Fibroblast of lung (primary cell): ENCODE measurements at regions not wholly inside any gene's neighbourhood (a gene's known extent, or its start where the extent isn't known, plus 50 kb on each side); places are given as distances from the start of the nearest gene placed in this dataset.

ENCODE experiments used
- DNase-seq, 2 donors: peaks; one replicate each; pipeline versions ENCODE4 v3.0.0 to v3.0.0-alpha.2; 2010; ENCODE audit warnings: low read depth in 2 of 2
- H2AFZ ChIP-seq: 2 replicates; pipeline ENCODE4 v1.5.1; 2012; ENCODE audit warnings: low read length, control low read depth, inconsistent platforms
- H3K27ac ChIP-seq: 2 replicates; pipeline ENCODE4 v1.5.1; 2011; ENCODE audit warnings: low read length, control low read depth; ENCODE audit not compliant: insufficient read depth
- H3K27me3 ChIP-seq: 2 replicates; pipeline ENCODE4 v1.5.1; 2011; ENCODE audit warnings: mild to moderate bottlenecking, low read length; ENCODE audit not compliant: control insufficient read depth, insufficient read depth
- H3K36me3 ChIP-seq: 2 replicates; pipeline ENCODE4 v1.5.1; 2011; ENCODE audit warnings: low read length; ENCODE audit not compliant: control insufficient read depth, insufficient read depth
- H3K4me1 ChIP-seq: 2 replicates; pipeline ENCODE4 v1.5.1; 2011; ENCODE audit warnings: low read length; ENCODE audit not compliant: control insufficient read depth, insufficient read depth; ENCODE audit errors: extremely low read depth
- H3K4me2 ChIP-seq: 2 replicates; pipeline ENCODE4 v1.5.1; 2011; ENCODE audit warnings: low read length, control low read depth; ENCODE audit not compliant: insufficient read depth; ENCODE audit errors: extremely low read depth
- H3K4me3 ChIP-seq, 4 experiments: fragments of 200-600 bp in 1 of 4; sonication (generic) in 1 of 4; replicated peaks in 1 of 4; 2 replicates each; pipeline ENCODE4 v1.5.1; 2011 to 2016; ENCODE audit warnings: low read length in 4 of 4, low read depth in 3 of 4, mild to moderate bottlenecking in 3 of 4, control low read depth in 2 of 4, inconsistent platforms in 1 of 4, mixed read lengths in 1 of 4; ENCODE audit not compliant: insufficient read depth in 1 of 4; ENCODE audit errors: control extremely low read depth in 1 of 4
- H3K79me2 ChIP-seq: 2 replicates; pipeline ENCODE4 v1.5.1; 2012; ENCODE audit warnings: mild to moderate bottlenecking, low read length, inconsistent platforms; ENCODE audit not compliant: control insufficient read depth, insufficient read depth
- H3K9ac ChIP-seq: 2 replicates; pipeline ENCODE4 v1.5.1; 2011; ENCODE audit warnings: mild to moderate bottlenecking, low read length, control low read depth; ENCODE audit not compliant: insufficient read depth
- H3K9me3 ChIP-seq: 2 replicates; pipeline ENCODE4 v1.5.1; 2012; ENCODE audit warnings: low read depth, low read length; ENCODE audit not compliant: control insufficient read depth, insufficient read depth
- H4K20me1 ChIP-seq: 2 replicates; pipeline ENCODE4 v1.5.1; 2011; ENCODE audit warnings: low read length; ENCODE audit not compliant: control insufficient read depth, insufficient read depth; ENCODE audit errors: extremely low read depth
- EZH2 ChIP-seq: IDR thresholded peaks from 2 replicates; pipeline ENCODE4 v1.5.1; 2012; ENCODE audit warnings: low read length, control low read depth, mild to moderate bottlenecking; ENCODE audit errors: missing control alignments
- TF ChIP-seq, protein P1 (sequence below), 2 donors: IDR thresholded peaks in 1 of 2; conservative IDR thresholded peaks in 1 of 2; 1 replicate in 1 of 2; 2 replicates in 1 of 2; pipeline ENCODE4 v1.5.1; 2011 to 2012; ENCODE audit warnings: low read length in 2 of 2, control low read depth in 1 of 2, inconsistent platforms in 1 of 2, low read depth in 1 of 2, mild to moderate bottlenecking in 1 of 2

GRCh38 chr1:95951371-95952102, 717.5 kb downstream of the RWDD3 start:
- Histone ChIP-seq H3K27ac (no peak overlapping the region), H2AFZ (no peak overlapping the region), H3K4me3 (no peak overlapping the region), H4K20me1 (no peaks in the 10 kb centered on the region), H3K27me3 (no peaks in the 10 kb centered on the region), H3K36me3 (no peaks in the 10 kb centered on the region), H3K4me2 (no peak overlapping the region), H3K9ac (no peak overlapping the region), H3K79me2 (no peaks in the 10 kb centered on the region), H3K9me3 (no peaks in the 10 kb centered on the region), H3K4me1 (no peaks in the 10 kb centered on the region)
- no peak for TF ChIP-seq EZH2
- TF ChIP-seq, protein P1, sequence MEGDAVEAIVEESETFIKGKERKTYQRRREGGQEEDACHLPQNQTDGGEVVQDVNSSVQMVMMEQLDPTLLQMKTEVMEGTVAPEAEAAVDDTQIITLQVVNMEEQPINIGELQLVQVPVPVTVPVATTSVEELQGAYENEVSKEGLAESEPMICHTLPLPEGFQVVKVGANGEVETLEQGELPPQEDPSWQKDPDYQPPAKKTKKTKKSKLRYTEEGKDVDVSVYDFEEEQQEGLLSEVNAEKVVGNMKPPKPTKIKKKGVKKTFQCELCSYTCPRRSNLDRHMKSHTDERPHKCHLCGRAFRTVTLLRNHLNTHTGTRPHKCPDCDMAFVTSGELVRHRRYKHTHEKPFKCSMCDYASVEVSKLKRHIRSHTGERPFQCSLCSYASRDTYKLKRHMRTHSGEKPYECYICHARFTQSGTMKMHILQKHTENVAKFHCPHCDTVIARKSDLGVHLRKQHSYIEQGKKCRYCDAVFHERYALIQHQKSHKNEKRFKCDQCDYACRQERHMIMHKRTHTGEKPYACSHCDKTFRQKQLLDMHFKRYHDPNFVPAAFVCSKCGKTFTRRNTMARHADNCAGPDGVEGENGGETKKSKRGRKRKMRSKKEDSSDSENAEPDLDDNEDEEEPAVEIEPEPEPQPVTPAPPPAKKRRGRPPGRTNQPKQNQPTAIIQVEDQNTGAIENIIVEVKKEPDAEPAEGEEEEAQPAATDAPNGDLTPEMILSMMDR (conservative IDR thresholded peaks at IDR 0.05 in 1 of 2, IDR thresholded peaks at IDR 0.05 in 1 of 2; ENCODE audit: low read depth in 1 of 2, low read length in 2 of 2), result no peak
- no peak for DNase-seq

DNA sequence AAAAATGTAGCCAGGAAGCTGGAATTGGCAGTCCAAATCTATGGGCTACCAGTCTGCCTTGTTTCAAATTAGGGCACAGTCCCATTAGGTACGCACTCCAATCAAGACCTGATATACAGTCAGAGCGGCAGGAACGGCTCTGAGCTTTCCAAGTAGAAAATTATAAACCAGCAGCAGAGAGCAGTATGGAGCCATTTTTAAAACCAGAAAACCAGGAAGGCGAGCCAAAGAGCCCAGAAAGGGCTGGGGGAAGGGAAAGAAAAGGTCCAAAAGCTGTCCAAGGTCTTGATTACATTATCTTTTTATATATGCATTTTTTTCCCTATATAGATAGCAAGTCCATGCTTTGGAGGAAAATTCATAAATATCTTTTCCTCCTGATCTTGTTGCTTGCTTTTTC, 719.0 kb downstream of the RWDD3 start:
- no peaks in the 10 kb centered on the region for H3K27me3 ChIP-seq
- no peak for TF ChIP-seq EZH2
- TF ChIP-seq, protein P1 (conservative IDR thresholded peaks at IDR 0.05 in 1 of 2, IDR thresholded peaks at IDR 0.05 in 1 of 2; ENCODE audit: low read depth in 1 of 2, low read length in 2 of 2), result peak; percentile 25 to 27
- no peak overlapping the region for H3K9ac ChIP-seq
- no peaks in the 10 kb centered on the region for H3K9me3 ChIP-seq
- no peak overlapping the region for H3K4me2 ChIP-seq
- no peak overlapping the region for H3K4me3 ChIP-seq
- H3K79me2 ChIP-seq, result no peaks in the 10 kb centered on the region
- no peak overlapping the region for H2AFZ ChIP-seq
- H3K4me1 ChIP-seq, result no peaks in the 10 kb centered on the region
- no peaks in the 10 kb centered on the region for H4K20me1 ChIP-seq
- no peak overlapping the region for H3K27ac ChIP-seq
- DNase-seq, result peak; percentile 10 to 47
- no peaks in the 10 kb centered on the region for H3K36me3 ChIP-seq

GRCh38 chr1:95954585-95954984, 720.6 kb downstream of the RWDD3 start:
- H3K4me3 ChIP-seq, result no peak overlapping the region
- no peak overlapping the region for H3K9ac ChIP-seq
- no peaks in the 10 kb centered on the region for H3K27me3 ChIP-seq
- H2AFZ ChIP-seq, result no peak overlapping the region
- H3K9me3 ChIP-seq, result no peaks in the 10 kb centered on the region
- H3K79me2 ChIP-seq, result no peaks in the 10 kb centered on the region
- H3K36me3 ChIP-seq, result no peaks in the 10 kb centered on the region
- no peak overlapping the region for H3K27ac ChIP-seq
- no peaks in the 10 kb centered on the region for H4K20me1 ChIP-seq
- TF ChIP-seq, protein P1 (conservative IDR thresholded peaks at IDR 0.05 in 1 of 2, IDR thresholded peaks at IDR 0.05 in 1 of 2; ENCODE audit: low read depth in 1 of 2, low read length in 2 of 2), result no peak
- no peak for TF ChIP-seq EZH2
- DNase-seq, result no peak
- H3K4me1 ChIP-seq, result no peaks in the 10 kb centered on the region
- no peak overlapping the region for H3K4me2 ChIP-seq
